Activated CD8-positive, alpha-beta T cell treated with anti-CD3 and anti-CD28 coated beads for 36 hours (primary cell): ENCODE measurements at regions not wholly inside any gene's neighbourhood (a gene's known extent, or its start where the extent isn't known, plus 50 kb on each side); places are given as distances from the start of the nearest gene placed in this dataset.

Experiments used
- ATAC-seq: fragments of 200-7000 bp; cut with Tn5 transposase; one replicate; pipeline ENCODE4 v1.10.0; 2021; ENCODE audit warnings: mild to moderate bottlenecking, moderate library complexity
- CTCF ChIA-PET: fragments of 350-600 bp; sonication (Branson Sonifier 250); formaldehyde crosslinking; loops from one replicate; lab custom pipeline; 2021; ENCODE audit warnings: antibody characterized with exemption; lab: Charles Lee
- POLR2A ChIA-PET: fragments of 350-600 bp; sonication (Branson Sonifier 250); formaldehyde crosslinking; loops from one replicate; lab custom pipeline; 2021; ENCODE audit warnings: antibody characterized with exemption; lab: Charles Lee
- DNase-seq: peaks from one replicate; pipeline ENCODE4 v3.0.0-alpha.2; 2020
- H3K27ac Mint-ChIP-seq: one replicate; pipeline ENCODE4 v1.8.0; 2021; ENCODE audit warnings: mild to moderate bottlenecking, mixed read lengths
- H3K27me3 Mint-ChIP-seq: one replicate; pipeline ENCODE4 v1.8.0; 2021; ENCODE audit warnings: mixed read lengths
- H3K36me3 Mint-ChIP-seq: one replicate; pipeline ENCODE4 v1.8.0; 2021; ENCODE audit warnings: low read depth, mixed read lengths
- H3K4me1 Mint-ChIP-seq: one replicate; pipeline ENCODE4 v1.8.0; 2021; ENCODE audit warnings: low read depth, mixed read lengths
- H3K4me3 Mint-ChIP-seq: one replicate; pipeline ENCODE4 v1.8.0; 2021; ENCODE audit warnings: mild to moderate bottlenecking, moderate library complexity, mixed read lengths
- H3K9me3 Mint-ChIP-seq: one replicate; pipeline ENCODE4 v1.8.0; 2021; ENCODE audit warnings: mixed read lengths
- intact Hi-C: fragments of 100-400 bp; cut with micrococcal nuclease; formaldehyde crosslinking; loops from one replicate; pipeline ENCODE4 v1.10.0; 2022
- TF ChIP-seq, protein P1 (sequence below): fragments of 200-600 bp; IDR thresholded peaks from one replicate; pipeline ENCODE4 v1.8.0; 2022; ENCODE audit warnings: antibody characterized with exemption, mild to moderate bottlenecking

DNA sequence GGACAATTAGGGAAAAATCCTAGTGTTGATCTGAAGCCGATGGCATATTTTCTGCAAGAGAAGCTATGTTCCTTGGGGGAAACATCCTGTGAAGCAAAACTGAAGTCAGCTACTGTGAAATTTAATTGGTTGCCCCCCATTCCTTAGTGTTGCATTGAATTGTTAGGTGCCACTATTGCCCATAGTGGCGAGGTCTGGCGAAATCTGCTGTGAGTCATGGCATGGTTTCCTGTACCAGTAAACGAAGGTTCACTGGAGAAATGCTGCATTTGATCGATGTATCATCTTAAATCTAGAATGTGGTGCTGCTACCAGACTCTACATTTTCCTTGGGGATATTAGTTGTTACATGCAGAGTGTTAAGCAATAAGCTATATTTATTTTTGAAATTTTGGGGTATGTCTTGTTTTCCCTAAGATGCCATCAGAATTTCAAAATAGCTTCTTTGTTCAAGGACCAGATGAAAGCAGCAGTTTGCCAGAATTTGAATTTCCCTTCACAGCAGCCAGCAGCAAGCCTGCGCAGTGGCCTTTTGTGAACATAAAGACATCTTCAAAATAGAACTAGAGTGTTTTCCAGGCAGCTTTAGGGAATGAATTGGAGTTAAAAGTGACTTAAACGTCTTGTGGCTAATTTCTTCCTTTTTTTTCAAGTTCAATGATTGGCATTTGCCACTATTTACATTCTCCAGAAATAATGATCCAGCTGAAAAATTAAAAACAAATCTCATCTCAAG is 348.6 kb upstream of the COBL start:
- Mint-ChIP-seq H3K27ac (no peak overlapping the region), H3K9me3 (peaks cover 3% of the 10 kb centered on the region), H3K36me3 (no peaks in the 10 kb centered on the region), H3K27me3 (no peaks in the 10 kb centered on the region), H3K4me1 (no peaks in the 10 kb centered on the region), H3K4me3 (no peak overlapping the region)
- TF ChIP-seq, protein P1, sequence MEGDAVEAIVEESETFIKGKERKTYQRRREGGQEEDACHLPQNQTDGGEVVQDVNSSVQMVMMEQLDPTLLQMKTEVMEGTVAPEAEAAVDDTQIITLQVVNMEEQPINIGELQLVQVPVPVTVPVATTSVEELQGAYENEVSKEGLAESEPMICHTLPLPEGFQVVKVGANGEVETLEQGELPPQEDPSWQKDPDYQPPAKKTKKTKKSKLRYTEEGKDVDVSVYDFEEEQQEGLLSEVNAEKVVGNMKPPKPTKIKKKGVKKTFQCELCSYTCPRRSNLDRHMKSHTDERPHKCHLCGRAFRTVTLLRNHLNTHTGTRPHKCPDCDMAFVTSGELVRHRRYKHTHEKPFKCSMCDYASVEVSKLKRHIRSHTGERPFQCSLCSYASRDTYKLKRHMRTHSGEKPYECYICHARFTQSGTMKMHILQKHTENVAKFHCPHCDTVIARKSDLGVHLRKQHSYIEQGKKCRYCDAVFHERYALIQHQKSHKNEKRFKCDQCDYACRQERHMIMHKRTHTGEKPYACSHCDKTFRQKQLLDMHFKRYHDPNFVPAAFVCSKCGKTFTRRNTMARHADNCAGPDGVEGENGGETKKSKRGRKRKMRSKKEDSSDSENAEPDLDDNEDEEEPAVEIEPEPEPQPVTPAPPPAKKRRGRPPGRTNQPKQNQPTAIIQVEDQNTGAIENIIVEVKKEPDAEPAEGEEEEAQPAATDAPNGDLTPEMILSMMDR: no peak
- CTCF ChIA-PET: no interaction called here
- ATAC-seq: no peak
- POLR2A ChIA-PET: no interaction called here
- intact Hi-C loops: no loop called here
- no peak for DNase-seq

DNA sequence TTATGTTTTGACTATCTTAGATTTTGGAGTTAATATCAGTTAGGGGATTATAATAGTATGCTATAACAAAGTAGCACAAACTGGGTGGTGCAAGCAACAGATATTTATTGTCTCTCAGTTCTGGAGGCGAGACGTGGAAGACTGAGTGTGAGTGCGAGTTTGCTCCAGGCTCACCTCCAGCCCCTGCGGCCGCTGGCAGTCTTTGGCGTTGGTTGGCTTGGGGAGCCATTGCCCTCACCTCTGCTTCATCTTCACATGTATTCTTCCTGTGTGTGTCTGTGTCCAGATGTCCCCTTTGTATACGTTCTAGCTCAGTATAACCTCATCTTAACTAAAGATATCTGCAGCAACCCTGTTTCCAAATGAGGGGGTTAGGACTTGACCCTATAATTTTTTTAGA is 343.9 kb upstream of the COBL start:
- no peaks in the 10 kb centered on the region for H3K27me3 Mint-ChIP-seq
- no peaks in the 10 kb centered on the region for H3K36me3 Mint-ChIP-seq
- POLR2A ChIA-PET: no interaction called here
- CTCF ChIA-PET: no interaction called here
- peaks cover 3% of the 10 kb centered on the region for H3K9me3 Mint-ChIP-seq
- no peaks in the 10 kb centered on the region for H3K4me1 Mint-ChIP-seq
- ATAC-seq: no peak
- intact Hi-C loops: no loop called here
- H3K27ac Mint-ChIP-seq: no peak overlapping the region
- no peak overlapping the region for H3K4me3 Mint-ChIP-seq
- TF ChIP-seq, protein P1: no peak
- DNase-seq: no peak

DNA sequence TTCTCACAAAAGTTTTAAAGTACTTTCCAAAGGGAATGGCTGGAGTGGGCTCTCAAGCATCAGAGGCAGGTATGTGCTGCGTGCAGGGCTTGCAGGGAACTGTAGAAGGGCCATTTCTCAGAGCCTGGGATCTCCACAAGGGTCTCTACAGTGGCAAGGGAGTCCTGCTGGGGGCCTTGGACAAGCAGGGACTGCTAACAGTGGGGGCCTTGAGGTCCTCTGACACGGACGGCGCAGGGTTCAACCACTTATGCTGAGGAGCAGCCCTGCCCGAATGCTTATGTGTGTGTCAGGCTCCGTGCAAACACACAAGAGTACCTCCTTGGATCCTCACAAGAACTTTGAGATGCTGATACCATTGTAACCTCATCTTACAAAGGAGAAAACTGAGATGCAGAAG is 342.1 kb upstream of the COBL start:
- H3K9me3 Mint-ChIP-seq: peaks cover 3% of the 10 kb centered on the region
- ChIA-PET POLR2A (no interaction called here), CTCF (no interaction called here)
- H3K27me3 Mint-ChIP-seq: no peaks in the 10 kb centered on the region
- H3K4me1 Mint-ChIP-seq: no peaks in the 10 kb centered on the region
- DNase-seq (no peak), ATAC-seq (no peak)
- no peak overlapping the region for H3K4me3 Mint-ChIP-seq
- TF ChIP-seq, protein P1: no peak
- no peak overlapping the region for H3K27ac Mint-ChIP-seq
- intact Hi-C loops: no loop called here
- H3K36me3 Mint-ChIP-seq: no peaks in the 10 kb centered on the region

DNA sequence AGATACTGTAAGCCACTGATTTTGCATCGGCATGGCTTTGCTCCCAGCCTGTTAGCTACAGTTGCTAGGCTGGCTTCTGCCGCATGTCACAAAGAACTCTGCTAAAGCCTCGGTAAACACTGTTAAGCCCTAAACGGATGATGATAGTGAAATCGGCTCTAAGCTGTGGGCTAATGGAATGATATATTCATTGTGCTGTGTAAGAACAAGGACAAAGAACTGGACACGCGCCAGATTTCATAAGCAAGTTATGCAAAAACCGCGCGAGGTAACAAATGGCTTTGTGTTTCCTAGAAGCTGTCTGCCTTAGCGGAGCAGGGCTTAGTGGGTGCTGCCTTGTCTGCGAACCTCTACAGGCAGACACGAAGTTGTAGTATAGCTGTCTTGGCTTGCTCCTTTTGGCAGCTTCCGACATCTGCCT is 331.3 kb upstream of the COBL start:
- intact Hi-C loops: no loop called here
- Mint-ChIP-seq H3K36me3 (no peaks in the 10 kb centered on the region), H3K27me3 (no peaks in the 10 kb centered on the region), H3K4me1 (no peaks in the 10 kb centered on the region), H3K27ac (no peak overlapping the region), H3K4me3 (no peak overlapping the region), H3K9me3 (no peaks in the 10 kb centered on the region)
- ChIA-PET CTCF (no interaction called here), POLR2A (no interaction called here)
- DNase-seq: no peak
- TF ChIP-seq, protein P1: no peak
- no peak for ATAC-seq

DNA sequence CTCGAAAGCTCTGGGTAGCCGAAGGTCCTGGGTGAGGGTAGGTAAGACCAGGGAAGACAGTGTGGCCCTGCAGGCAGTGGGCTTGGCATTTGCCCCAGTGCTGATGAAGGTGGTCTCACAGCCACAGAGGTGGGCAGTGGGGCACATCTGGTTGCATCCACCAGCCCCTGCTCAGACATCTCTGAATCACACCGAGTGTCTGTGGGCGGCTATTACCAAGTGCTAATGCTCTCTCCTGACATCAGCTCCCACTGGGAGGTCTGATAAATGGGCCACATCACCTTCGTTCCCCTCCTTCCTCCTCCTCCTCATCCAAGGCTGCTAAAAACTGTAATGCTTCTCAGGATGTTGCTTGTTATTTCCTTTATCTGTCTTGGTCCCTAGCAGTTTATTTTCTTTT is 330.9 kb upstream of the COBL start:
- intact Hi-C loops: no loop called here
- DNase-seq: no peak
- no peak for ATAC-seq
- CTCF ChIA-PET: no interaction called here
- H3K4me1 Mint-ChIP-seq: no peaks in the 10 kb centered on the region
- TF ChIP-seq, protein P1: no peak
- H3K27ac Mint-ChIP-seq: no peak overlapping the region
- no peaks in the 10 kb centered on the region for H3K36me3 Mint-ChIP-seq
- H3K4me3 Mint-ChIP-seq: no peak overlapping the region
- H3K27me3 Mint-ChIP-seq: no peaks in the 10 kb centered on the region
- no peaks in the 10 kb centered on the region for H3K9me3 Mint-ChIP-seq
- POLR2A ChIA-PET: no interaction called here
